H9 (cell line): ENCODE measurements at regions not wholly inside any gene's neighbourhood (a gene's known extent, or its start where the extent isn't known, plus 50 kb on each side); places are given as distances from the start of the nearest gene placed in this dataset.

Experiments
- DNase-seq: peaks from one replicate; pipeline ENCODE4 v3.0.0-alpha.2; 2017
- H2AFZ ChIP-seq: one replicate; pipeline ENCODE4 v1.6.1; 2013; ENCODE audit warnings: mild to moderate bottlenecking, low read length, control low read depth, moderate library complexity
- H2AK5ac ChIP-seq: 2 replicates; pipeline ENCODE4 v1.6.1; 2013; ENCODE audit warnings: low read length, control low read depth, mixed read lengths; ENCODE audit not compliant: insufficient read length
- H2BK120ac ChIP-seq: one replicate; pipeline ENCODE4 v1.6.1; 2013; ENCODE audit warnings: low read depth, mild to moderate bottlenecking, low read length, control low read depth, inconsistent platforms; ENCODE audit not compliant: poor library complexity, severe bottlenecking
- H2BK12ac ChIP-seq: 2 replicates; pipeline ENCODE4 v1.6.1; 2013; ENCODE audit warnings: low read length, control low read depth, mixed read lengths, low read depth; ENCODE audit not compliant: insufficient read length
- H2BK15ac ChIP-seq: 2 replicates; pipeline ENCODE4 v1.6.1; 2013; ENCODE audit warnings: low read depth, low read length, control low read depth
- H2BK20ac ChIP-seq: one replicate; pipeline ENCODE4 v1.6.1; 2013; ENCODE audit warnings: low read depth, mild to moderate bottlenecking, low read length, control low read depth, inconsistent platforms; ENCODE audit not compliant: poor library complexity, severe bottlenecking
- H2BK5ac ChIP-seq: 2 replicates; pipeline ENCODE4 v1.6.1; 2013; ENCODE audit warnings: low read length, control low read depth, mixed read lengths; ENCODE audit not compliant: insufficient read length
- H3K14ac ChIP-seq: 2 replicates; pipeline ENCODE4 v1.6.1; 2013; ENCODE audit warnings: low read length, control low read depth; ENCODE audit not compliant: insufficient read depth
- H3K18ac ChIP-seq: 2 replicates; pipeline ENCODE4 v1.6.1; 2013; ENCODE audit warnings: low read depth, mild to moderate bottlenecking, mixed read lengths, low read length, control low read depth; ENCODE audit not compliant: insufficient read length
- H3K23ac ChIP-seq: 2 replicates; pipeline ENCODE4 v1.6.1; 2013; ENCODE audit warnings: low read length, control low read depth, mixed read lengths, low read depth; ENCODE audit not compliant: insufficient read length
- H3K23me2 ChIP-seq: 2 replicates; pipeline ENCODE4 v1.6.1; 2013; ENCODE audit warnings: low read depth, mild to moderate bottlenecking, mixed read lengths, low read length, control low read depth; ENCODE audit not compliant: insufficient read length, poor library complexity, severe bottlenecking
- H3K27ac ChIP-seq: 2 replicates; pipeline ENCODE4 v1.5.1; 2013; ENCODE audit warnings: low read length, control low read depth, mixed read lengths, low read depth; ENCODE audit not compliant: insufficient read length
- H3K27me3 ChIP-seq: 2 replicates; pipeline ENCODE4 v1.6.1; 2013; ENCODE audit warnings: low read length, control low read depth, inconsistent platforms; ENCODE audit not compliant: insufficient read depth
- H3K4ac ChIP-seq: 2 replicates; pipeline ENCODE4 v1.6.1; 2013; ENCODE audit warnings: low read depth, mild to moderate bottlenecking, control low read depth, inconsistent platforms, low read length, moderate library complexity
- H3K4me1 ChIP-seq: 2 replicates; pipeline ENCODE4 v1.6.1; 2013; ENCODE audit warnings: low read length, control low read depth, inconsistent platforms; ENCODE audit not compliant: insufficient read depth
- H3K4me2 ChIP-seq: 2 replicates; pipeline ENCODE4 v1.6.1; 2013; ENCODE audit warnings: low read length, control low read depth, mixed read lengths; ENCODE audit not compliant: insufficient read length, insufficient read depth
- H3K56ac ChIP-seq: 2 replicates; pipeline ENCODE4 v1.6.1; 2013; ENCODE audit warnings: low read depth, mild to moderate bottlenecking, mixed read lengths, low read length, control low read depth; ENCODE audit not compliant: insufficient read length
- H3K79me1 ChIP-seq: 2 replicates; pipeline ENCODE4 v1.6.1; 2013; ENCODE audit warnings: low read depth, mild to moderate bottlenecking, moderate library complexity, low read length, control low read depth, inconsistent platforms; ENCODE audit not compliant: insufficient read depth, poor library complexity, severe bottlenecking
- H3K79me2 ChIP-seq: 2 replicates; pipeline ENCODE4 v1.6.1; 2013; ENCODE audit warnings: low read length, control low read depth, inconsistent platforms; ENCODE audit not compliant: insufficient read depth
- H3K9ac ChIP-seq: 2 replicates; pipeline ENCODE4 v1.6.1; 2013; ENCODE audit warnings: low read length, control low read depth, mixed read lengths; ENCODE audit not compliant: insufficient read length; ENCODE audit errors: extremely low read depth
- H3K9me3 ChIP-seq: one replicate; pipeline ENCODE4 v1.6.1; 2013; ENCODE audit warnings: low read depth, low read length, inconsistent platforms; ENCODE audit not compliant: control insufficient read depth
- H3T11ph ChIP-seq: one replicate; pipeline ENCODE4 v1.6.1; 2013; ENCODE audit warnings: mild to moderate bottlenecking, low read length, control low read depth, inconsistent platforms
- H4K20me1 ChIP-seq: one replicate; pipeline ENCODE4 v1.6.1; 2013; ENCODE audit not compliant: control insufficient read depth, insufficient read length, insufficient read depth
- H4K5ac ChIP-seq: 2 replicates; pipeline ENCODE4 v1.6.1; 2013; ENCODE audit warnings: low read depth, mild to moderate bottlenecking, mixed read lengths, low read length, control low read depth; ENCODE audit not compliant: insufficient read length
- H4K8ac ChIP-seq: replicated peaks from 2 replicates; pipeline ENCODE4 v1.6.1; 2013; ENCODE audit warnings: low read length, control low read depth, mixed read lengths, low read depth; ENCODE audit not compliant: insufficient read length
- H4K91ac ChIP-seq: 2 replicates; pipeline ENCODE4 v1.6.1; 2013; ENCODE audit warnings: low read depth, mild to moderate bottlenecking, moderate library complexity, mixed read lengths, low read length, control low read depth; ENCODE audit not compliant: insufficient read length
- H3K27ac Mint-ChIP-seq, 3 experiments: 2 replicates in 2 of 3; 3 replicates in 1 of 3; pipeline ENCODE4 v1.8.0; 2020 to 2021; ENCODE audit warnings: mixed read lengths in 3 of 3, mild to moderate bottlenecking in 1 of 3, moderate library complexity in 1 of 3
- H3K27me3 Mint-ChIP-seq: 2 replicates; pipeline ENCODE4 v1.8.0; 2021; ENCODE audit warnings: low read depth, mild to moderate bottlenecking, moderate library complexity, mixed read lengths
- H3K36me3 Mint-ChIP-seq, 3 experiments: 2 replicates in 2 of 3; 3 replicates in 1 of 3; pipeline ENCODE4 v1.8.0; 2020 to 2021; ENCODE audit warnings: low read depth in 3 of 3, mixed read lengths in 3 of 3; ENCODE audit not compliant: insufficient read depth in 1 of 3
- H3K4me1 Mint-ChIP-seq, 2 experiments: 2 replicates each; pipeline ENCODE4 v1.8.0; 2020; ENCODE audit warnings: mixed read lengths in 2 of 2
- H3K4me3 Mint-ChIP-seq, 2 experiments: 2 replicates in 1 of 2; 3 replicates in 1 of 2; pipeline ENCODE4 v1.8.0; 2020 to 2021; ENCODE audit warnings: mild to moderate bottlenecking in 2 of 2, mixed read lengths in 2 of 2, moderate library complexity in 1 of 2
- H3K9me3 Mint-ChIP-seq, 2 experiments: 2 replicates in 1 of 2; 3 replicates in 1 of 2; pipeline ENCODE4 v1.8.0; 2020; ENCODE audit warnings: mild to moderate bottlenecking in 2 of 2, mixed read lengths in 2 of 2, moderate library complexity in 1 of 2
- WGBS: extraction: QIAGEN DNeasy Blood & Tissue Kit; methylation state at CpG from one replicate; pipeline ENCODE4 v1.1.7; 2013; ENCODE audit warnings: missing lambda C conversion rate, low lambda C conversion rate, mixed read lengths; ENCODE audit not compliant: insufficient read length; ENCODE audit errors: extremely low coverage; 5-methylcytosine and 5-hydroxymethylcytosine counted together
- TF ChIP-seq, protein P1 (sequence below): fragments of 200-600 bp; sonication (generic); conservative IDR thresholded peaks from 3 replicates; pipeline ENCODE4 v1.8.0; 2021; ENCODE audit warnings: antibody characterized with exemption, mild to moderate bottlenecking

DNA sequence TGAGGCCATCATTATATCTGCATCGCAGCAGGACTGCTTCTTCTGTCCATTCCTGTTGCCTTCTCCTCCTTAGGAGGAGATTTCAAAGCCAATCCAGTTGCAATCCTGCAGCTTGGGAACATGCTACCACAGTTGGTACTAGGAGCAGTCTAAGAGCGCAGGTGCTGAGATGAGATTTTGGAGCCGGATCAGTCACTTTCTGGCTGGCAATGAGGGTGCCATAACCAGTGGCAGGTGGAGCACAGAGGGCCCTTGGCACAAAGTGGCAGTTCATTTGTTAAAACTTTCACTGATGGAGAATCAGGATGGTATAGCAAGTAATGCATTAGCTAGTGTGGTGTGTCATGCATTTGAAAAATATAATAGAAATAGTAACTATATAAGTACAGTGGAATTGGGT is 173.7 kb upstream of the ATP5MC3 start:
- peaks cover 0 to 4% of the 10 kb centered on the region in 2 experiments; a peak in 2 of 4 replicates for H3K4me1 Mint-ChIP-seq
- Histone ChIP-seq H4K5ac (no peak overlapping the region), H2BK15ac (no peak overlapping the region), H3K79me1 (no peaks in the 10 kb centered on the region), H3K4ac (no peak overlapping the region), H2AFZ (no peak overlapping the region), H3K23ac (no peak overlapping the region), H3K18ac (no peak overlapping the region), H3T11ph (no peak overlapping the region), H4K20me1 (no peaks in the 10 kb centered on the region), H3K27ac (no peak overlapping the region), H4K91ac (no peak overlapping the region), H3K14ac (no peak overlapping the region), H3K79me2 (no peaks in the 10 kb centered on the region), H2BK12ac (no peak overlapping the region), H2BK120ac (no peak overlapping the region), H3K4me2 (no peak overlapping the region), H2BK20ac (no peak overlapping the region), H3K56ac (no peak overlapping the region), H3K9ac (no peak overlapping the region), H3K4me1 (no peaks in the 10 kb centered on the region), H2BK5ac (no peak overlapping the region), H3K27me3 (no peaks in the 10 kb centered on the region), H3K9me3 (no peaks in the 10 kb centered on the region), H4K8ac (no peak overlapping the region), H2AK5ac (no peak overlapping the region), H3K23me2 (no peaks in the 10 kb centered on the region)
- no peaks in the 10 kb centered on the region for H3K9me3 Mint-ChIP-seq
- H3K4me3 Mint-ChIP-seq, result no peak overlapping the region
- TF ChIP-seq, protein P1, sequence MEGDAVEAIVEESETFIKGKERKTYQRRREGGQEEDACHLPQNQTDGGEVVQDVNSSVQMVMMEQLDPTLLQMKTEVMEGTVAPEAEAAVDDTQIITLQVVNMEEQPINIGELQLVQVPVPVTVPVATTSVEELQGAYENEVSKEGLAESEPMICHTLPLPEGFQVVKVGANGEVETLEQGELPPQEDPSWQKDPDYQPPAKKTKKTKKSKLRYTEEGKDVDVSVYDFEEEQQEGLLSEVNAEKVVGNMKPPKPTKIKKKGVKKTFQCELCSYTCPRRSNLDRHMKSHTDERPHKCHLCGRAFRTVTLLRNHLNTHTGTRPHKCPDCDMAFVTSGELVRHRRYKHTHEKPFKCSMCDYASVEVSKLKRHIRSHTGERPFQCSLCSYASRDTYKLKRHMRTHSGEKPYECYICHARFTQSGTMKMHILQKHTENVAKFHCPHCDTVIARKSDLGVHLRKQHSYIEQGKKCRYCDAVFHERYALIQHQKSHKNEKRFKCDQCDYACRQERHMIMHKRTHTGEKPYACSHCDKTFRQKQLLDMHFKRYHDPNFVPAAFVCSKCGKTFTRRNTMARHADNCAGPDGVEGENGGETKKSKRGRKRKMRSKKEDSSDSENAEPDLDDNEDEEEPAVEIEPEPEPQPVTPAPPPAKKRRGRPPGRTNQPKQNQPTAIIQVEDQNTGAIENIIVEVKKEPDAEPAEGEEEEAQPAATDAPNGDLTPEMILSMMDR, result no peak
- no peaks in the 10 kb centered on the region for H3K36me3 Mint-ChIP-seq
- WGBS, result no CpG with 5 or more reads among the region's 3 CpGs
- H3K27ac Mint-ChIP-seq, result no peak overlapping the region
- no peak for DNase-seq
- peaks cover 5% of the 10 kb centered on the region for H3K27me3 Mint-ChIP-seq
